ENCODE measurements at regions not wholly inside any gene's neighbourhood (a gene's known extent, or its start where the extent isn't known, plus 50 kb on each side); places are given as distances from the start of the nearest gene placed in this dataset.

GRCh38 chr2:7881063-7881462, 800.8 kb upstream of the ID2 start:
- TF ChIP-seq, protein P1, sequence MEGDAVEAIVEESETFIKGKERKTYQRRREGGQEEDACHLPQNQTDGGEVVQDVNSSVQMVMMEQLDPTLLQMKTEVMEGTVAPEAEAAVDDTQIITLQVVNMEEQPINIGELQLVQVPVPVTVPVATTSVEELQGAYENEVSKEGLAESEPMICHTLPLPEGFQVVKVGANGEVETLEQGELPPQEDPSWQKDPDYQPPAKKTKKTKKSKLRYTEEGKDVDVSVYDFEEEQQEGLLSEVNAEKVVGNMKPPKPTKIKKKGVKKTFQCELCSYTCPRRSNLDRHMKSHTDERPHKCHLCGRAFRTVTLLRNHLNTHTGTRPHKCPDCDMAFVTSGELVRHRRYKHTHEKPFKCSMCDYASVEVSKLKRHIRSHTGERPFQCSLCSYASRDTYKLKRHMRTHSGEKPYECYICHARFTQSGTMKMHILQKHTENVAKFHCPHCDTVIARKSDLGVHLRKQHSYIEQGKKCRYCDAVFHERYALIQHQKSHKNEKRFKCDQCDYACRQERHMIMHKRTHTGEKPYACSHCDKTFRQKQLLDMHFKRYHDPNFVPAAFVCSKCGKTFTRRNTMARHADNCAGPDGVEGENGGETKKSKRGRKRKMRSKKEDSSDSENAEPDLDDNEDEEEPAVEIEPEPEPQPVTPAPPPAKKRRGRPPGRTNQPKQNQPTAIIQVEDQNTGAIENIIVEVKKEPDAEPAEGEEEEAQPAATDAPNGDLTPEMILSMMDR (IDR thresholded peaks at IDR 0.05): no peak
- TF ChIP-seq POLR2A (IDR thresholded peaks at IDR 0.05): no peak

Data from heart left ventricle (tissue), 13 donors.